Globus pallidus (tissue), 1 donor: ENCODE measurements at regions not wholly inside any gene's neighbourhood (a gene's known extent, or its start where the extent isn't known, plus 50 kb on each side); places are given as distances from the start of the nearest gene placed in this dataset.

ENCODE experiments used
- DNase-seq: peaks from one replicate; pipeline ENCODE4 v3.0.0-alpha.2; 2015; ENCODE audit warnings: low spot score

DNA sequence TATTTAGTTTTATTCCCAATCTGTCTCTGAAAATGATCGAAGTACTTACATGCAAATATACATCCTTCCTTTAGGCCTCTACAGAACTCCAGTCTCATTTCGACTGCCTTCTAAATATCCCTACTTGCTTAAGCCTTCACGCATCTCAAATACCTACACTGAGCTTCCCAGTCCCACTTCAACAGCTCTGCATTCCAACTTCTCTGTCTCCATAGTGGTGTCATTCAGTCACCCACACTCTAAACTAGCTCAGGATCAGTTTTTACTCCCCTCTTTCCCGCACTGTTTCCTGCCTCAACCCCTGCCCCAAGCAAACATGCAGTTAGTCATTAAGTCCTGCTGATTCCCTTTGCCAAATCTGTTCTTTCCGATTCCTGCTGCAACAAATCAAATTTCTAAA is 91.8 kb upstream of the PREP start:
- DNase-seq = no peak

- DNase-seq = no peak
These were observed 90.9 kb upstream of the PREP start for GRCh38 chr6:105493736-105494135.

DNA sequence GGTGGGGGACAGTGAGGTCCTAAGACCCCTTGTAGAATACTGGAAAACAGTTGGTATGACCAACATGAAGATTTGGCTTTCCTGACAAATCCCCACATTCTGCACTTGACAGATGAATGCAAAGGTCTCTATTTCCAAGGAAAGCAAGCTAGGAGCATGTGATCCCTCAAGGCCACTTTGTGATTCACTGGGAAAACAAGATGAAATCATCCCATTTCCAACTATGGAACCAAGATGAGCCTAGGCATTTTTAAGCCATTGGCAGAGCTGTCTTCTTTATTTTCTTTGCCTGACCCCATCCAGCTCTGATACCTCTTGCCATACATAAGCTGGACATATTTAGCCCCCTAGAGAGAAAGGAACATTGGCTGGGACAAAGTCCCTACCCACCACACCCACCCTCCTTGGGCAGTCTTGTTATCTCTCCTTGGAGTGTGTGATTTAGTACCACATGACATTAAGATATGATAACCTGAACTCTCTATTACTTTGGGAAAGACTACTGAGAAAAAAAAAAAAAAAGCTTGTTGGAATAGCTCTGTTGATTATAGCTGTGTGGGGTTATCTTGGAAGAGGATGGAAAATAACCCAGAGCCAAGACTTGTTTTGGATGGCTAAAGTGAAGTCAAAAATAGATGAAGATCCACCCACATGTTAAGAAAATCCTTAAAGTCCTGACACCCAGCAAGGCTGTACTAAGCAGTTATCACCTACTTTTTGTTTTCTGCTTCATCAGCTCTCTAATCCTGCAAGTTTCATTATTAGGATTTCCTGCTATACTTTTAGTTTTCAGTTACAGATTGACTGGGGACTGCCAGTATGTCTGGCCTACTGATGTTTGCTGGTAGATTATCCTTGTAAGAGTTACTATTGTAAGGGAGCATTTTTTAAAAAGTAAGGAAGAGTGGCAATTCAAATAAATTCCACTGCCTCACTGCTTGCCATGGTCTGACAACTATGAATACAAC is 90.1 kb upstream of the PREP start:
- DNase-seq = no peak

DNA sequence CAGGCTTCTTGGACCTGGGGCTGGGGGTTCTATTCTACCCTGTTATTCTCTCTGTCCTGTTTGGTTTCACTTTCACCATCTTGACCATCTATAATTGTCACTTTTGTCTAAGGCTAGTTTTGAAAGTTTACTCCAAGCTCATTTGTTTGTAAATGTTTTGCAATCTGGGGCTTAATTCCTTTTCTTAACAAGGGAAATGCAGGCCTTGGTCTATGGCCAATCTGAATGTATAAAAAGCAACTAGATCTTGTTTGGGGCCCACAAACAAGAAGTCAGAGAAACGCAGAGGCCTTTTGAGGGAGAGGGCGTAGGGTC is 86.3 kb upstream of the PREP start:
- DNase-seq = no peak

- DNase-seq = no peak
These were observed 85.8 kb upstream of the PREP start for GRCh38 chr6:105488516-105489215.

- DNase-seq = no peak
These were observed 84.3 kb upstream of the PREP start for GRCh38 chr6:105487040-105487790.

GRCh38 chr6:105485456-105485855 is 82.6 kb upstream of the PREP start:
- DNase-seq = no peak

DNA sequence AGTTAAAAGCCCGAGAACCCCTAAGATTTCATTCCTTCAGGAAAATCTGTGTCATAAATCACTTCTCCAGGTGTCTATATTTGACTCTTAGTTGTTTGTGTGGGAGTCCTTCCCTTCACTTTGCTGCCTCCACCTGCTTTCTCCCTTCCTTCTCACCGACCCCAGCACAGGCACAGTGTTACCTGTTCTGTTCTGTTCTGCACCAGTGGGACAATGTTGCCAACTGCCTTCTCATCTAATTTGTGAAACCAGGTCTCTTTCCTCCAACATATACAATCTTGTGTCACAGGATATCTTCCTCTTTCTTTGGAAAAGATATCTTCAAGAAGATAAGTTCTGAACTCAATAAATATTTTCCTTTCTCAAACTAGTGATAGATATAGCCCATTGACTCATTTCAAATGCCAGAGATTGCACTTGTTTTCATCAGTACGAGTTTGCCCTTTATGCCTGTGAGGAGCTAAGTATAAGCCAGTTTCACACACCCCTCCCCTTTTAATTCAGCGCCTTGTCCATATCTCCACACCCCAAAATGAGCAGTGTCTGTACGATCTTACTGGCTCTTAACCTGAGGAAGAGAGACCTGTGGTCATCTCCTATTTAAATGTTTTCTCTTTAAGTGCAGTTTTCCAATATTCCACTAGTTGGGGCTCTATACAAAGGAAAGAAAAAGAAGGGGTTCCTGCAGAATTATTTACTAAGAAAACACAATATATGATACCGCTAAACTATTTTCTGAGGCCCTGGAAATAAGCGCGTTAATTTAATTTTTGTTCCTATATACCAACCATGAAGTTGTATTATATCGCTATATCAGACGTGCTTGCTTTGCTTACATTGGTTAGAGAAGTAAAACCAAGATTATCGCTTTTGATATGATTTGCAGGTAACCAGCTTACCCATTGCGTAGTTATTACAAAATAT is 81.6 kb upstream of the PREP start:
- DNase-seq = peak; percentile 52

DNA sequence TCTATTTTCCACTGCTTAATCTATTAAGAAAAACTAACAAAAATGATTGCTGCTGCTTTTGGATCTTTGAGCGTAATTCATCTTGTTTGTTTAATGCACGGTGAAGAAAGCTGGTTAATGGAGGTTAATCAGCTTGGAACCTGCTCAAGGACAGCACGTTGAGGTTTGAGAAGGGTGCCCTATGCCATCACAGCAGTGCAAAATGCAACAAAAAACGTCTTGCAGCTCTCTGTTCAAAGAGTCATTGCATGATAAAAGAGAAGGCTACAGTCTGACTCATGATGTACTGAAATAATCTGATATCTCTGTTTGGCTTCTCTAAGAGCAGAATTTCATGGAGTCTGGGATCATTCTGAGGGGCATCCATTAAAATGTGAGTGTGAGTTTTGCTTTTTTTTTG is 80.6 kb upstream of the PREP start:
- DNase-seq = no peak

GRCh38 chr6:105482921-105483320 is 80.0 kb upstream of the PREP start:
- DNase-seq = no peak

DNA sequence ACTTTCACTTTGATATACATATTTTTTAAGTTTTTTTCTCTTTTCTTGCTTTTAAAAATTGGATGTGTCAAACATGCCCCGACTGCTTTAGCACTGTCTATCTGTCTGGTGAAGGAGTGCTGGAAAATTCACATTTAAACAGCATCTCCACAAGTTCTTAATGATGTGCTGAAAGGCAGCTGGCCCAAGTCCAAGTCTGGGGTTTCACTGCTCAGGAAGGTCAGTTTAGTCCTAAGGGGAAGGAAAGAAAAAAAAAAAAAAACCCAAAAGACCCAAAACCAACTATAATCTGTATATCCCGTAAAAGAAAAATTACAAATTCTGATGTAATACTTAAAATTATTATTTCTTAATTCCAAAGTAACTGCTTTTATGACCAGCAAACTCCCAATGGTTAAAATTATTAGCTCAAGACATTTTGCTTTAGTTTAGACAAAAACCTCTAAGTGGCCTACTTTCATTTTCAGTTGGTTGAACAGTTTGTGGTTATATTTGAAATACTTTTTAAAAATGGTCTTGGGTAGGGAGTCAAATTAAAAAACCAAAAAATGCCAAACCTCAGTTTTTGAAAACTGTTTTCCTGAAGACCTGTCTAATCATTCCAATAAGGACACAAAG is 79.5 kb upstream of the PREP start:
- DNase-seq = no peak

DNA sequence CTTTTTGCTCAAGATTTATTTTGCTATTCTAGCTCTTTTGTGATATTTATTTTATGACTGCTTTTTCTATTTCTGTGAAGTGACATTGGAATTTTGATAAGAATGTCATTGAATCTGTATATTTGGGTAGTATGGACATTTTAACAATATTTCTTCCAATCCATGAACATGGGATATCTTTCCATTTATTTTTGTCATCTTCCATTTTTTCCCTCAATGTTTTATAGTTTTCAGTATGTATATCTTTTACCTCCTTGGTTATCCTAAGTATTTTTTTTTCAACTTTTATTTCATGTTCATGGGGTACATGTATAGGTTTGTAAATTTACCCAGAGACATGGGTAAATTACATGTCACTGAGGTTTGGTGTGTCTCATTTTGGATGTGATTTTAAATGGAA is 74.1 kb upstream of the PREP start:
- DNase-seq = no peak

- DNase-seq = no peak
These were observed 71.4 kb upstream of the PREP start for GRCh38 chr6:105474234-105474633.

DNA sequence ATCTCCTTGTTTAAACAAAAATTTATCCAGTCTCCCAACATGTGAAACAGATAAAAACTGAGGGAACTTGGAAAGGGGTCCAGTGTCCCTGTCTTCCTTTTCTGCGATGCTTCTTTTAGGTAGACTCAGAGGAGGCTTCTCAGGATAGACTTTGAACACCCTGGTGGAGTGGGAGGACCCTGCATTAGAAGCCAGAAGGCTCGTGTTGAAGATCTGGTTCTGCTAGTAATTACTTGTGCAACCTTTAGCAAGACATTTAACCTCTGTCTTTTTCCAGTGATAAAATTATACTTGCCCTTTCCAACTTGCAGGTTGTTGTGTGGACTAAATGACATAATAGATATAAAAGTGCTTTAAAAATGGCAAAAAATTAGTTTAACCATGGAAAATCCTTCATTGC is 67.1 kb upstream of the PREP start:
- DNase-seq = no peak

DNA sequence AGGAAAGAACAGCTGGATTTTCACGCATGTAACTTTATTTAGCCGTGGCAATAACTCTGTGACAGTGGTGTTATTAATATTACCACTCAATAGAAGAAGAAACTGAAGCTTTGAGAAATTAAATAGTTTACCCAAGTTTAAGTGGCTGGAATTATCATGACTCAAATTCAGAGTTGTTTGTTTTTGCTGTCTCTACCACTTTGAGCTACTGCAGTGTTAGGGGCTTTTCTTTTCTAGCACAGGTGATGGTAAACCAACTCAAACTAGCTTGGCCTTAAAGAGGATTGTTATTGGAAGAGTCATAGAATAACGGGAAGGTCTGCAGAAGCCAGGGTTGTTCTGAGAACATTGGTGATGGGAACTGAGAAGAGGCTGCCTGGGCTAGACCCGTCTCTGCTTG is 66.0 kb upstream of the PREP start:
- DNase-seq = no peak

DNA sequence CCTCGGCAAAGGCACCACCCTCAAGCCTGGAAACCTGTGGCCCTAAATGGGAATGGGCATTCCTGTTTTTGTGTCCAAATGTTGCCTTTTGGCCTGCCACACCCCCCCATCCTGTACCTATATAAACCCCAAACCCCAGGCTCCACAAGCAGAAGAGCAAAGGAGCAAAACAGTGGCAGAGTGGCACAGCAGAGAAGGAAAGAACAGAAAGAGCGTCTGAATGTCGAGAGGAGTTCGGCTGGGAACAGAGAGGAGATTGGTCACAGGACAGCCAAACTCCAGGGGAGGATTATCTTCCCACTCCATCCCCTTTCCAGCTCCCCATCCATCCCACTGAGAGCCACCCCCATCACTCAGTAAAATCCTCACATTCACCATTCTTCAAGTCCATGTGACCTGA is 58.0 kb upstream of the PREP start:
- no peak for DNase-seq

DNA sequence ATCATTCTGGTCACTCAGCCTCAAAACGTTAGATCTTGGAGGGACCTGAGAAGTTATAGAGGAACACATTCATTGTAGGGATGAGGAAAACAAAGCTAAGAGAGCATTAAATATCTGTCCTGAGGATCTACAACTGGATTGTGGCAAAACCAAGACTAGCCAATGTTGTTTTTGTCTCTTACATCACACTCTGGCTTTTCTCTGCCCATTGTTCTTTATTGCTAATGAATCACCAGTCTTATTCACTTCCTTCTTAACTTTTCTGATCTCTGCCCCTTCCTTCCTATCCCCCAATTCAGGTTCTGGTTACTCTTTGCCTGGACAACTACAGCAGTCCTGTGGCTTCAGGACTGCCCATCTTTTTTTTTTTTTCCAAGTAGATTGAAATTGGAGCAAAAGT is 57.0 kb upstream of the PREP start:
- no peak for DNase-seq

DNA sequence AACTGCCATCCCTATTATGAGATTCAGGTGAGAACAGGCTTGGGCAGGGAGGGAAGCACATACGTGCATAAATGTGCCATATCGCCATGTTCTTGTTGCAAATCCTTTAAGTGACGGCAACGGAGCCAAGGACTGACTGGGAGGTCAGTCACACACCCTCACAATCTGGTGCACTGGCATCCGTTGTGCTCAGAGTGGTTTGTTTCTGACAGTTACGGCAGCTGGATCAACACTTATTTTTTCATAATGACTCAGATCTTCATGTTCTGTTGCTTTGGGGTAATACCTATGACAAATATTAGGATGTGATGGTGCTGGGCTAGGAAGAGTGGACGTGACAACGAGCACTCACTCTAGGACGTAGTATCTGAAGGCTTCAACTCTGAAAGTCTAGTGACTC is 56.2 kb upstream of the PREP start:
- DNase-seq = no peak

DNA sequence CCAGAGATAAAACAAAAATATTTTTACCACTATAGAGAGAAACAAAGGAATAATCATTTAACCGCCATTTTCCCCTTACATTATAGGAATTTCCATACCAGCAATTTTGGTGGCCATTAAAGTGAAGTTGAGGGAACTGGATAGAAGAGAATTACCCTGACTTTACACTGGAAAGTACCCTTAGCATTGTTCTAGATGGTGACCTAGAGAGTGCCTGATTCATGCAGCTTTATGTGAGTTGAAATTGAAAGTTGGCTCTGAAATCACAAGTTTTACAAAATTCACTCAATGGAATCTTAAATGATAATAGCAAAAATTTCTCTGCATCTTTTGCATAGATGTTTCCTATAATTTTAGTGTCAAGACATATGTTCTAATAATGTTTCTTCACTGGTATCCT is 55.7 kb upstream of the PREP start:
- DNase-seq = no peak

DNA sequence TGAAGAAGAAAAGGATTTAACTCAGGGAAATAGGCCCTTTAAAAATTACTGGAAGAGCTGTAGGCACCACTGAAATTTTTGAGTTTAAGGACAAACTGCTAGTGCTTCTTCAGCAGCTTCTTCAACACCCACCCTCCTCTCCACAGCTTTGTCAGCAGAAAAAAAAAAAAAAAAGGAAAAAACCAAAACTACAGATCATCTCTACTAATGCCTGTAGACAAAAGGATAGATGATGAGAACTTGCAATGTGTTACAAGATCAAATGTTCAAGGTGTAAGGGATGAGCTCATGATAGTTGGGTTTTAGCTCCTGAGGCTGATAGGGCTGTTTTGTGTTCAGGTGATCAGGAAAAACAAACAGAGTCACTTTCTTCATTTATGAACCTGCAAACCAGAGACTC is 55.2 kb upstream of the PREP start:
- DNase-seq = no peak

GRCh38 chr6:105453968-105454367 is 51.1 kb upstream of the PREP start:
- DNase-seq = peak; percentile 44
